HCT116 (cell line): ENCODE measurements at regions not wholly inside any gene's neighbourhood (a gene's known extent, or its start where the extent isn't known, plus 50 kb on each side); places are given as distances from the start of the nearest gene placed in this dataset.

Experiments used
- ATAC-seq: fragments of 200-7000 bp; cut with Tn5 transposase; 2 replicates; pipeline ENCODE4 v1.9.1; 2020; ENCODE audit warnings: mild to moderate bottlenecking, moderate library complexity
- BruUV-seq: library from RNA; stranded (reverse); fragments of 400-500 nt; replicated peaks from 2 replicates; lab custom pipeline; 2021; lab: Mats Ljungman, UMichigan
- CTCF ChIA-PET: fragments of 300-600 bp; sonication (Branson Sonifier 250); formaldehyde crosslinking; loops from one replicate; lab custom pipeline; 2021; ENCODE audit warnings: antibody characterized with exemption; lab: Charles Lee
- POLR2A ChIA-PET: fragments of 300-600, 350-600 bp; sonication (Branson Sonifier 250); formaldehyde crosslinking; loops from one replicate; lab custom pipeline; 2021; ENCODE audit warnings: antibody characterized with exemption; lab: Charles Lee
- RAD21 ChIA-PET, 2 experiments: fragments of 300-600 bp; sonication (Branson Sonifier 250); formaldehyde crosslinking; loops; one replicate each; lab custom pipeline; 2023; ENCODE audit warnings: low total read pairs in 2 of 2; ENCODE audit not compliant: uncharacterized antibody in 2 of 2, unreplicated experiment in 2 of 2, low non-redundant PET in 1 of 2; lab: Charles Lee
- DNase-seq: peaks from one replicate; pipeline ENCODE4 v3.0.0-alpha.2; 2010; ENCODE audit warnings: low read depth, low spot score
- H2AFZ ChIP-seq: fragments of 200-600 bp; shearing (Covaris generic), sonication (generic); 2 replicates; pipeline ENCODE4 v1.6.1; 2017; ENCODE audit warnings: low read depth, mixed run types, mixed read lengths, antibody characterized with exemption, low read length; ENCODE audit not compliant: poor library complexity, severe bottlenecking
- H3K27ac ChIP-seq: 2 replicates; pipeline ENCODE4 v1.5.1; 2012; ENCODE audit warnings: low read depth, low read length
- H3K27me3 ChIP-seq: fragments of 200-600 bp; sonication (generic); 2 replicates; pipeline ENCODE4 v1.6.1; 2016; ENCODE audit warnings: mixed run types, low read length, mixed read lengths; ENCODE audit not compliant: insufficient read depth
- H3K36me3 ChIP-seq, 2 experiments: fragments of 200-500 bp in 1 of 2; fragments of 200-600 bp in 1 of 2; sonication (Bioruptor generic) in 1 of 2; sonication (generic) in 1 of 2; 2 replicates each; pipeline versions ENCODE4 v1.5.1 to v1.6.1; 2014 to 2016; ENCODE audit warnings: low read length in 2 of 2, inconsistent platforms in 1 of 2, mixed read lengths in 1 of 2, mixed run types in 1 of 2; ENCODE audit not compliant: insufficient read depth in 2 of 2, control insufficient read depth in 1 of 2
- H3K4me1 ChIP-seq, 2 experiments: fragments of 200-600 bp in 1 of 2; sonication (generic) in 1 of 2; 2 replicates each; pipeline versions ENCODE4 v1.5.1 to v1.6.1; 2012 to 2017; ENCODE audit warnings: low read length in 2 of 2, inconsistent platforms in 1 of 2, mild to moderate bottlenecking in 1 of 2, mixed read lengths in 1 of 2, mixed run types in 1 of 2, moderate library complexity in 1 of 2; ENCODE audit not compliant: insufficient read depth in 2 of 2, control insufficient read depth in 1 of 2
- H3K4me2 ChIP-seq: fragments of 200-600 bp; sonication (generic); 2 replicates; pipeline ENCODE4 v1.6.1; 2017; ENCODE audit warnings: mixed run types, low read length, mixed read lengths
- H3K4me3 ChIP-seq, 2 experiments: fragments of 200-600 bp in 1 of 2; sonication (generic) in 1 of 2; replicated peaks in 1 of 2; 2 replicates each; pipeline ENCODE4 v1.5.1; 2011 to 2016; ENCODE audit warnings: low read length in 2 of 2, control low read depth in 1 of 2, low read depth in 1 of 2, mild to moderate bottlenecking in 1 of 2, mixed read lengths in 1 of 2, mixed run types in 1 of 2
- H3K79me2 ChIP-seq: fragments of 200-600 bp; sonication (generic); 2 replicates; pipeline ENCODE4 v1.6.1; 2017; ENCODE audit warnings: mild to moderate bottlenecking, mixed run types, low read length, moderate library complexity, mixed read lengths; ENCODE audit not compliant: insufficient read depth
- H3K9ac ChIP-seq: fragments of 200-600 bp; sonication (generic); 2 replicates; pipeline ENCODE4 v1.6.1; 2016; ENCODE audit warnings: low read length, mixed read lengths
- H3K9me2 ChIP-seq: fragments of 200-600 bp; sonication (generic), shearing (Covaris generic); 2 replicates; pipeline ENCODE4 v1.6.1; 2017; ENCODE audit warnings: mixed run types, mild to moderate bottlenecking, moderate library complexity; ENCODE audit not compliant: insufficient read depth
- H3K9me3 ChIP-seq, 2 experiments: fragments of 200-500 bp in 1 of 2; fragments of 200-600 bp in 1 of 2; sonication (Bioruptor generic) in 1 of 2; sonication (generic) in 1 of 2; 2 replicates each; pipeline ENCODE4 v1.6.1; 2014 to 2017; ENCODE audit warnings: low read length in 2 of 2, mixed read lengths in 2 of 2, inconsistent platforms in 1 of 2, low read depth in 1 of 2, mild to moderate bottlenecking in 1 of 2, mixed run types in 1 of 2, moderate library complexity in 1 of 2; ENCODE audit not compliant: control insufficient read depth in 1 of 2, insufficient read depth in 1 of 2
- H4K20me1 ChIP-seq: fragments of 200-600 bp; sonication (generic), shearing (Covaris generic); 2 replicates; pipeline ENCODE4 v1.6.1; 2017; ENCODE audit warnings: mixed run types, mild to moderate bottlenecking, moderate library complexity; ENCODE audit not compliant: insufficient read depth
- ELF1 ChIP-seq: IDR thresholded peaks from 2 replicates; pipeline ENCODE4 v1.6.1; 2012; ENCODE audit warnings: low read depth, borderline replicate concordance
- EZH2phosphoT487 ChIP-seq: fragments of 200-600 bp; IDR thresholded peaks from 2 replicates; pipeline ENCODE4 v1.6.1; 2018; ENCODE audit warnings: antibody characterized with exemption, borderline replicate concordance
- JUND ChIP-seq: IDR thresholded peaks from 2 replicates; pipeline ENCODE4 v1.6.1; 2012
- SIN3A ChIP-seq: IDR thresholded peaks from 2 replicates; pipeline ENCODE4 v1.6.1; 2012; ENCODE audit warnings: low read depth
- intact Hi-C: fragments of 100-400 bp; cut with micrococcal nuclease; formaldehyde crosslinking; loops from 2 replicates; pipeline ENCODE4 v1.10.0; 2022
- TF ChIP-seq, protein P1 (sequence below): IDR thresholded peaks from 2 replicates; pipeline ENCODE4 v1.6.1; 2012
- TF ChIP-seq, protein P2 (sequence below): IDR thresholded peaks from 2 replicates; pipeline ENCODE4 v1.6.1; 2012; ENCODE audit warnings: low read depth
- TF ChIP-seq, protein P3 (sequence below): IDR thresholded peaks from 2 replicates; pipeline ENCODE4 v1.6.1; 2012

DNA sequence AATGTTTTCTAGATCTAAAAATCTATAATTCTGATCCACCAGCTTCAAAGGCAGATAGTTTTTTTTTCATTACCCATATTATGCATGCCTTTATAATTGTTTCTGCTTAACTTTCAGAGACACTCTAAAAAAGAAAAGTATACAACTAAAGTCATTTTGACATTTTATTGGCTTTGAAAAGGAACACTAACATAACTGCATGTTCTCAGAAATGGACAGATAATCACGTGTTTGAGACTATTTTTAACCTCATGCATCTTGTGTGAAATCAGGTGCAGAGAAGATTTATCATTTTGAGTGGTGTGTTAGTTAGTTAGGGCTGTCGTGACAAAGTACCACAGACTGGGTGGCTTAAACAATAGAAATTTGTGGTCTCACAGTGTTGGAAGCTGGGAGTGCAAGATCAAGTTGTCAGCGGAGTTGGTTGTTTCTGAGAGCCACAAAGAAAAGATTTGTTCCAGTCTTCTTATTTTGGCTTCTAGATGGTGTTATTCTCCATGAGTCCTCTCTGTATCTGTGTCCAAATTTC is 841.4 kb upstream of the LRATD1 start:
- no peak overlapping the region for H3K4me3 ChIP-seq
- TF ChIP-seq, protein P1, sequence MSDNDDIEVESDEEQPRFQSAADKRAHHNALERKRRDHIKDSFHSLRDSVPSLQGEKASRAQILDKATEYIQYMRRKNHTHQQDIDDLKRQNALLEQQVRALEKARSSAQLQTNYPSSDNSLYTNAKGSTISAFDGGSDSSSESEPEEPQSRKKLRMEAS, result no peak
- TF ChIP-seq SIN3A, result no peak
- no peak for TF ChIP-seq EZH2phosphoT487
- TF ChIP-seq, protein P2, sequence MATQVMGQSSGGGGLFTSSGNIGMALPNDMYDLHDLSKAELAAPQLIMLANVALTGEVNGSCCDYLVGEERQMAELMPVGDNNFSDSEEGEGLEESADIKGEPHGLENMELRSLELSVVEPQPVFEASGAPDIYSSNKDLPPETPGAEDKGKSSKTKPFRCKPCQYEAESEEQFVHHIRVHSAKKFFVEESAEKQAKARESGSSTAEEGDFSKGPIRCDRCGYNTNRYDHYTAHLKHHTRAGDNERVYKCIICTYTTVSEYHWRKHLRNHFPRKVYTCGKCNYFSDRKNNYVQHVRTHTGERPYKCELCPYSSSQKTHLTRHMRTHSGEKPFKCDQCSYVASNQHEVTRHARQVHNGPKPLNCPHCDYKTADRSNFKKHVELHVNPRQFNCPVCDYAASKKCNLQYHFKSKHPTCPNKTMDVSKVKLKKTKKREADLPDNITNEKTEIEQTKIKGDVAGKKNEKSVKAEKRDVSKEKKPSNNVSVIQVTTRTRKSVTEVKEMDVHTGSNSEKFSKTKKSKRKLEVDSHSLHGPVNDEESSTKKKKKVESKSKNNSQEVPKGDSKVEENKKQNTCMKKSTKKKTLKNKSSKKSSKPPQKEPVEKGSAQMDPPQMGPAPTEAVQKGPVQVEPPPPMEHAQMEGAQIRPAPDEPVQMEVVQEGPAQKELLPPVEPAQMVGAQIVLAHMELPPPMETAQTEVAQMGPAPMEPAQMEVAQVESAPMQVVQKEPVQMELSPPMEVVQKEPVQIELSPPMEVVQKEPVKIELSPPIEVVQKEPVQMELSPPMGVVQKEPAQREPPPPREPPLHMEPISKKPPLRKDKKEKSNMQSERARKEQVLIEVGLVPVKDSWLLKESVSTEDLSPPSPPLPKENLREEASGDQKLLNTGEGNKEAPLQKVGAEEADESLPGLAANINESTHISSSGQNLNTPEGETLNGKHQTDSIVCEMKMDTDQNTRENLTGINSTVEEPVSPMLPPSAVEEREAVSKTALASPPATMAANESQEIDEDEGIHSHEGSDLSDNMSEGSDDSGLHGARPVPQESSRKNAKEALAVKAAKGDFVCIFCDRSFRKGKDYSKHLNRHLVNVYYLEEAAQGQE, result no peak
- no peak for TF ChIP-seq ELF1
- no peak for TF ChIP-seq JUND
- TF ChIP-seq, protein P3, sequence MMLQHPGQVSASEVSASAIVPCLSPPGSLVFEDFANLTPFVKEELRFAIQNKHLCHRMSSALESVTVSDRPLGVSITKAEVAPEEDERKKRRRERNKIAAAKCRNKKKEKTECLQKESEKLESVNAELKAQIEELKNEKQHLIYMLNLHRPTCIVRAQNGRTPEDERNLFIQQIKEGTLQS, result no peak
- TF ChIP-seq, all 23 proteins: peak for 0
- Histone ChIP-seq H3K4me1 (no peaks in the 10 kb centered on the region), H3K9ac (no peak overlapping the region), H3K4me2 (no peak overlapping the region), H3K27ac (no peak overlapping the region), H3K9me2 (no peaks in the 10 kb centered on the region), H3K79me2 (no peaks in the 10 kb centered on the region), H3K27me3 (no peaks in the 10 kb centered on the region), H3K36me3 (no peaks in the 10 kb centered on the region), H4K20me1 (no peaks in the 10 kb centered on the region), H3K9me3 (peaks cover 8 to 10% of the 10 kb centered on the region in 2 experiments; a peak in 2 of 4 replicates), H2AFZ (no peak overlapping the region)
- BruUV-seq, result no TSS peak
- no peak for DNase-seq
- no peak for ATAC-seq
- intact Hi-C loops, result no loop called here
- CTCF ChIA-PET, result no interaction called here
- POLR2A ChIA-PET, result no interaction called here
- RAD21 ChIA-PET, result no interaction called here
